Kasumi-1 (cell line): ENCODE measurements at regions not wholly inside any gene's neighbourhood (a gene's known extent, or its start where the extent isn't known, plus 50 kb on each side); places are given as distances from the start of the nearest gene placed in this dataset.

Experiments
- DNase-seq, 2 experiments: peaks; one replicate each; lab custom pipeline; 2025; lab: John Stamatoyannopoulos, UW

DNA sequence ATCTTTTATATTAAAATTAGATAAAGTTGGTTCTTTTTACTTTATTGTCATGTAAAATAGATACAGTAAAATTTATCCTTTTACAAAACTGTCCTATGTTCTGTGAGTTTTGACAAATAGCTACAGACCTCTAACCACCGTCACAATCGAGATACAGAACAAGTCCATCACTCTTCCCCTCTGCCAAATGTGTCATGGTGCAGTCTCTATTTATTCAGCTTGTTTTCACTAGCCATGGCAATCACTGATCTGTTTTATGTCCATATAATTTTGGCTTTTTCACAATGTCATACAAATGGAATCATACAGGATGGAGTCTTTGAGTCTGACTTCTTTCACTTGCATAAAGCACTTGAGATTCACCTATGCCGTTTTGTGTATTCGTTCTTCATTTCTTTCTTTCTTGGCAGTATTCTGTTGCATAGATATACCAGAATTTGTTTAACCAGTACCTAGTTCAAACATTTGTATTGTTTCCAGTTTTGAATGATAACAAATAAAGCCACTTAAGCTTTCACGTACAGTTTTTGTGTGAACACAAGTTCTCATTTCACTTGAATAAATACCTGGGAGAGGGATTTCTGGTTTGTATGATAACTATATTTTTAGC lies 273.2 kb upstream of the MPDZ start:
- DNase-seq: no peak

DNA sequence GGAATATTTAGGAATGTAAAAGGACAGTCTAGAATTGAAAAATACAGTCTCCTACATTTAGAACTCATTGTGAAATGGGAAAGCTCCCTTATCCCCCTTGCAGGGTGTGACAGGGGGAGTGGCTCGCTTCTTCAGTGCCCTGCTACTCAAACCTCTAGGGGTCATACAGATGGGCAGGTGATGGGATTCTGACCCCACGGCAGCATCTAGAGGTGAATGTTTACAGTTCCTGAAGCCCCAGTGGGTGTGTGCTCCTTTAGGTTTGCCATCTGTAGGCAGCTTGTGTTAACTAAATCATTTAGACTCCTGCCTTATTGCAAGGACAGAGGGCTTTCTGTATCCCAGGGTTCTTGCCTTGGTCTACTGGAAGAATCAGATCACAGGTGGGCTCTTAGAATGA lies 271.0 kb upstream of the MPDZ start:
- no peak for DNase-seq

DNA sequence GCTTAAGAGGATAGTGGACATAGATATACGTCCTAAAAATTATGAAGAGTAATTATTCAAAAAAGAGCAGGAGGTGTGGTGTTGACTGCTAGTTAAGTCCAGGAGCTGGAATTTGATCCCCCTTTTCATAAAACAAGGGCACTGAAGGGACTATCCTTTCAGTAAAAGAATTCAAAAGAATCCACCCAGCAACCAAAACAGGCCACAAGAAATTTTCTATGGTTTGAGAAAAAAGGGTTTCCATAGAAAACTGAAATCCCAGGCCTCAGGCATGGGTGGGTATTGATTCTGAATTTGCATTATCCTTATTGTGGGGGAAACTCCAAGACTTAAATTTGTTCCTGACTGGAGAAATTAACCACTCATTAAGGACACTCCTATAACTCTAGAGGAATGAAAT lies 269.0 kb upstream of the MPDZ start:
- DNase-seq: no peak

DNA sequence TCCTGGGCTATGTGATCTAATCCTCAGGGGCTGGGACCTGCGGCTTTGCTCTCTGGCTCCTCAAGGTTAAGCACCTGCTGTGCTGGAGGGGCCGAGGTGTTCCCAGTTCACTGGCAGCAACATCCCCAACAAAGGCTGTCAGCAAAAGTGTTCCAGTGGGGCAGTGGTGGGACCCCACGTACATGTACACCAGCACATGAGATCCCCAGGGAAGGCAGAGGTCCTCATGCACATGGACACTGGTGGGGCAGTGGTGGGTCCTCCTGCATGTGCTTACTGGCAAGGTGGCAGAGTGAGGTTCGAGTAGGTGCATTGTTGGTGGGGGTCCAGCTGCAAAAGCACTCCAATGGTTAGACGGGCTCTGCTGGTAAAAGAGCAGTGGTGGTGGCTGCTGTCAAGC lies 255.6 kb upstream of the MPDZ start:
- no peak for DNase-seq

DNA sequence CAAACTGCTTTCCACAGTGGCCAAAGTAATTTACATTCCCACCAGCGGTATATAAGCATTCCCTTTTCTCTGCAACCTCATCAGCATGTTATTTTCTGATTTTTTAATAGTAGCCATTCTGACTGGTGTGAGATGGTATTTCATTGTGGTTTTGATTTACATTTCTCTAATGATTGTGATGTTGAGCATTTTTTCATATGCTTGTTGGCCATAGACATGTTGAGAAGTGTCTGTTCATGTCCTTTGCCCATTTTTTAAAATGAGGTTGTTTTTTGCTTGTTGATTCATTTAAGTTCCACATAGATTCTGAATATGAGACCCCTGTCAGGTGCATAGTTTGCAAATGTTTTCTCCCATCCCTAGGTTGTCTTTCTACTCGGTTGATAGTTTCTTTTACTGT lies 254.5 kb upstream of the MPDZ start:
- DNase-seq: no peak

DNA sequence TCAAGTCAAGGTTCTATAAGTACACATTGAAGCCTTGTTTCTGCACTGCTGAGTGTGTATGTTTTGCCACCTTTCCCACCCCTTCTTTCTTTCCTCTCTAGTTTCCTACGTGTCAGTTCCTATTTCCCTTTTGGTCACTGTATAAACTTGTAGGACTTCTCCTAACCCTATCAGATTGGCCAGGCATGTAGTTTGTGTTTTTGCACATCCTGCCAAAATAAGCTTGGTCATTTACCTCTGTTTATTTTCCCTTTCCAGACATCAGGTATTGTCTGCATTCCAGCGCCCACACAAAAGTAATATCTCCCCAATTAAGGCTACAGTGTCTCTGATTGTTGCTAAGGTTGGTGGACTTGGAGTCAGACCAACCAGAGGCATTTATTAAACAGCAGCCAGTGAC lies 252.9 kb upstream of the MPDZ start:
- no peak for DNase-seq

DNA sequence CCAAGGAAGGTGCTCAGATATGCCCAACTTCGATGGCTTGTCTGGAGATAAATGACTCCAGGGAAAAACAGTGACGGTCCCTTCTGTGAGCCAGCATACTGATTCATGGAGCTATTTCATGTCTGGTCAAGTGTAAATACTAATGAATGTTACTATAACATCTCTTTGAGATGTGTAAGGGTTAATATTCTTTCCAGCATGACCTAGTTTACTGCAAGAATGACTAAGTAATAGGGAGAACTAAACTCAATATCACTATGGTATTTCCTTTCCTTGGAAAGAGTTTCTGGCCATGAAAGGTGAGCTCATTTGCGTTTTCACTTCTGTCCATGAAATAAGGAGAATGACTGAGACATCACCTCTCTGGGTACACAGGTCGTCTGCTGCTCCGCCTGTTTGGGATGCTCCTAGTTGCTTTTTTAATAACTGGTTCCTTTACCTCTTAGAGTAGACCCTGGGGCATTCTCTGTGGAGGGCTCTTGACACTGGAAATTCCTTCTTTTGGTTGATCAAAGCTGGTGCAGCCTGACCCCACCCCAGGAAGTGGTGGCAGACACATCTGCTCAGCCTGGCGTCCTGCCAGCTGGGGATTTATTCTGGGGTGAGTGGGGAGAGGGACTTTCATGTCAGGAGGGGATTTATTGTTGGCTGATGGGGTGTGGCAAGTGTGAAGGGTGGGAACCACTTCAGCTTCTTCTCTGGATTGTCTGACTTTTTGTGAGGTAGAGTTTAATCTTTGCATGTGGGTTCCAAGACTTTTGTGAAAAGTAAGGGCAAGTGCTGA lies 250.0 kb upstream of the MPDZ start:
- no peak for DNase-seq

DNA sequence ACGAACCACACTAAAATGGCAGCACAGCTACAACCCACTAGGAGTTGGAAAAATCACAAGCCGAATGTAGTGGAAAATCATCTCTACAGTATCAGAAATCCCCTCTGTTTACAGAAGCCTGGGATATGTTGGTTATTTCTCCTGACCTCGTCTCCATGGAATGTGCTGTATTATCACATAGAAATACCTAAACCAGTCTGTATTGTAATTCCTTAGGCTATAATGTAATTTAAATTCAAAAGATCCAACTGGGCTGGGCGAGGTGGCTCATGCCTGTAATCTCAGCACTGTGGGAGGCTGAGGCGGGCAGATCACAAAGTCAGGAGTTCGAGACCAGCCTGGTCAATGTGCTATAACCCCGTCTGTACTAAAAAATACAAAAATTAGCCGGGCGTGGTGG lies 244.8 kb upstream of the MPDZ start:
- no peak for DNase-seq

DNA sequence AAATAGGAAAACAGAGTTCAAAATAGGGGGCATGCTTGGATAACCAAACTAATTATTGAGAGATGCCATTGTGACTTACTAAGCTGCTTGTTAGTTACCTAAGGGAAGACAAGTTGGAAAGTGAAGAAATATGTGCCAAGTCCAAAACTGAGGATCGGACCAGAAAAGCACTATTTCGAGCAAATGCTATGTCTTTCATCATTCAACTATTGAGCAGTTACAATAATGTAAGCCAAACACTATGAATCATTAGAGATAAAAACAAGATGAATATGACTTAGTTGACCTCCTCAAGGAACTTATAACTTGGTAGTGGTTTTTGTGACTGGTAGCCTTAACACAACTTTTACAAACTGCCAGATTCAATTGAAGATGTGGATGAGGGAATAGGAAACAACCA lies 240.6 kb upstream of the MPDZ start:
- DNase-seq: no peak

DNA sequence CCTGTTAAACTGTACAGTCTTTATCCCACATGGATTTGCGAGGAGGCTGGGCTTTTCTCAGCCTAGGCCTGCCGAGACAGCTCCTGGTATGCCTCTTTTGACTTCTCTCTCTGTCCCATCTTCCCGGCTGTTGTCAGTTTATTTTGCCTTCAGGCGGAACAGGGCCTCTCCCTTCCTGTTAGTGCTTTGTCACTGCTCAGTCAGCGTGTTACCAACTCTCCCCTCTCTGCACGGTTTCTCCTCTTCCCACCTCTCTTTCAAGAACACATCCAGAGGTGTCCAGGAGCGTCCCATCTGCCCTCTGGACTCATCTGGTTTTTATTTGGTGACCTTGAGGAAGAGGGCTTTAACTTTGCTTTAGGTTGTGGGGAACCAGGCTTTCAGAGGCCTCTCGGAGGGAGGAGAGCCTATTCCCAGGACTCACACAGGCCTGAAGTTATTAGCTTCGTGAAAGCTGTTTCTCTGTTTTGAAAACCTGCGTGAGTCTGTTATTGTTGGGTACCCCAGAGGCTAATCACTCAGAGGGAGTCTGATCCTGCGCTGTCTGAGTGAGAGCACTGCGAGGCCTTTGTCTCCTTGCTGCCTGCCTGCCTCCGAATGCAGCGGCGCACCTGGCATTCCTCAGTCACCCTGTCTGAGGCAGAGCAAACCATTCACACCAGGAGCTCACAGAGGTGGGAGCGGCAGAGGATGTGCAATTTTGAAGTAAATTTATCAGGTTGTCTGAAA lies 234.4 kb upstream of the MPDZ start:
- no peak for DNase-seq

DNA sequence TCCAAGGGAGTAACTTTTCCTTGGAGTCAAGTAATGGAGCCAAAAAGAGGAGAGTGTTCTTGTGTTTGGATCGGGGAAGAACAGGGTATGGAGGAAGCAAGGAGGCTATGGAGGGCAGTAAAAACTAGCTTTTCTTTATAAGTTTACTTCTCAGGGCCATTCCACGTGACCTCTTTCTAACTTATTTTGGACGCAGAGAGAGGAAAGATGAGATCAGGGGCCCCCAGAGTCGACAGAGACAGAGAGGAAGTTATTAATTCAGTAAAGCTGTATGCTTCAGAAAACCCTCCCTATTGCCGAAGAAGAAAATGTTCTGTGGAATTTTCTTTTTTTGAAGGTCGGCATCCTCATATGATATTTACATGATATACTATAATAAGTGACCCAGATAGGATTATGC lies 233.8 kb upstream of the MPDZ start:
- no peak for DNase-seq

DNA sequence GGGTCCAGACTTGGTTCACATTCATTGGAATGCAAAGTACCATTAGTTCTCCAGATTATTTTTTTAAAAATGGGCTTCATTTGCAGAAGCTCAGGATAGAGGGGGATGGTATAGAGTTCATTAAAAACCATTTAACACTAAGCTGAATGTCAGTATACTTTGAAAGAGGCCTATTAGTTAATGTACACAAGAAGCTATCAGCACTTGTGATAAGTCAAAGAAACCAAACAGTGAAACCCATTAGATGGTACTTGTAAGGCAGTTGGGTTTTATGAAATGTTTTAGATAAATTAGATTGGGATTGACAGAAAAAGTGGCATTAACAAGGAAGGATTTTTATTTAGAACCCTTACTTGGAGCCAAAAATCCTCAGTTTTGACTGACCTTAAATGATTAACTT lies 229.2 kb upstream of the MPDZ start:
- DNase-seq: no peak

DNA sequence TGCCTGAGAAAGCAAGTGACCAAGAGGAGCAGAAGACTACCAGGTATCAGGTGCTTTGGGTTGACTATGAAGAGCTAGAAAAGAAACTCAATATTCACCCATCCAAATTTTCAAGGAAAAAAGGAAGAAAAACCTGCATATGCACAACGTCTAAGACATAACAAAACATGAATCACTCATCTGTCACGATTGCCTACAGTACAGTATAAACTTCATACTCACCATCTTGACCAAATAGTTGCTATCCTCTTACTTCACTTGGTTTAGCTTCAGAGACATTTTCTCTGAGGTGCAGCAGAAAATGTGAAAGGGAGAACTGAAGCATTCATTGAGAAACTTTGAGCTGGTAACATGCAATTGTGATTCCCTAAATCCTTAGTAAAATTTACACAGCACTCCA lies 228.6 kb upstream of the MPDZ start:
- no peak for DNase-seq

DNA sequence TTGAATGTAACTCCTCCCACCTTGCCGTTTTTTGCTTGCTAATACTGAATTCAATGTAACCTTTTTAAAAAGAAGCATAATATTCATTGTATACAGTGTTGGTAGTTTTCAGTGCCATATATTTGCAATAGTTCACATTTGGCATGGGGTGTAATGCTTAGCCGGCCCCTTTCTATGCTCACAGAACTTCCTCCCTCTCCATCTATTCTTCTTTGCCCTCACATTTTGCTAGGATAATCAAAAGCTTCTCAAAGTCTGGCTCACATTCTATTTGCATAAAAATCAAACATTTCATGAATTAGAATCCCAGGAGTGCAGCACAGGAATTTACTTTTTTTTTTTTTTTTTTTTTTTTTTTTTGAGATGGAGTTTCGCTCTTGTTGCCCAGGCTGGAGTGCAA lies 226.3 kb upstream of the MPDZ start:
- no peak for DNase-seq

DNA sequence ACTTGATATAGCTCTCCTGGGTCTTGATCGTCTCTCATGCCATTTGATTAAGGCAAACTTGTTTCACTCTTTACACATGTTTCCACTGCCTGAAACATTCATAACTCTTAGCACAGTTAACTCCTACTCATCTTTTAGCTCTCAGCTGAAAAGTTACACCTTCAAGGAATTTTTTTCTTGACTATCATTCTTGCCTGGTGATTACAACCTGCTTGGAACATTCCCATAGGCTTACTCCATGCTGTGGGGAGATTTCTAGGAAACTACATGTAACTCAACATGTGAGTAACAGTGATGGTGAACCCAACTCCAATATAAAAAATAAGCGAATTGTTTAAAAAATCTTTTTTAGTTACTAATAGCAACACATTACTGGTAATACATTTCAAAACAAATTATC lies 224.1 kb upstream of the MPDZ start:
- no peak for DNase-seq

DNA sequence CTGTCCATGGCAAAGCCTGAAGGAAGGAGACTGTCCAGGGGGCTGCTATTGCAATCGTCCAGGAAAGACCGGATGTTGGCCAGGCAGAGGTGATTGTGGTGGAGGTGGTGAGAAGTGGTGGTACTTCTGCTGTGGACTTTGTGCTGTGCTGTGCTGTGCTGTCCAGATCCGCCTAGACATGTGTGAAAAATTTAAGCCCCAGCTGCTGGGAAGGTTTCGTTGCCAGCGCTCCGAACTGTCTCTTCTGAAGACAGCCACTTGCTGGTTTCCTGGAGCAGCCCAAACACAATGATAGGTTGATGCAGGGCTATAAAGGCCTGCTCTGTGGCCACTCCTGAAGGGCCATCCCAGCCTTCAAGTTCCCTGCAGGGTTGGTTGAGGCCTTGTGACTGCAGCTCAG lies 223.0 kb upstream of the MPDZ start:
- no peak for DNase-seq

DNA sequence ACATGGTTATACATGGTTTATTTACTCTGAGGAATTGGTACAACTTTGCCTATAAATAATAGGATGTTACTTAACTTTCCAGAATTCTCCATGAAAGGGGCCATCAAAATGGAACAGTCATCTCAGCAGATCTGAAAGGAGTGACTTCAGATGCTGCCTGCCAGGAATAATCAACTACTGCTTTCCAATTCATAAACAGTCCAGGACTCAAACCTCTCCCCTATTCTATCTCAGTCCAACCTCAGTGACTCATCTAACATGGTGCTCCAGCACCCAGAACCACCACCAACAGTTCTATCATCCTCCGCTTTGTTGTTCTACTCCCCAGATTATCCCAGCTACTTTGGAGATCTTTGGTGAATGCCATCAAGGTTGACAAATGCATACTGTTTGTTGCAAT lies 221.5 kb upstream of the MPDZ start:
- DNase-seq: no peak

DNA sequence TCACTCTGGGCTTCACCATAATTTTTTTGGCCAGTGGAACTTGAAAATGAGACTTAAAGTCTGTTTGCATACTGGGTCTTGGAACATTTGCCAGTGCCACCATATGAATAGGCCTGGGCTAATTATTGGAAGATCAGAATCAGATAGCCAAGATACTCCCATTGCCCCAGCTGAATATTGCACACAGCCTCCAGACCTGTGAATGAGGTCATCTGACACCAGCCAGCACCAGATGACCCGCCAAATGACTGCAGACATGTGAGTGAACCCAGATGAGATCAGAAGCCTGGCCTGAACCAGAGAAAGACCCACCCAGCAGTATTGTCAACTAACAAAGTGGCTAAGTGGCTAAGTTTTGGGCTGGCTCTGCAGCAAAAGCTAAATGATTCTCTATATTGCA lies 220.5 kb upstream of the MPDZ start:
- DNase-seq: no peak

DNA sequence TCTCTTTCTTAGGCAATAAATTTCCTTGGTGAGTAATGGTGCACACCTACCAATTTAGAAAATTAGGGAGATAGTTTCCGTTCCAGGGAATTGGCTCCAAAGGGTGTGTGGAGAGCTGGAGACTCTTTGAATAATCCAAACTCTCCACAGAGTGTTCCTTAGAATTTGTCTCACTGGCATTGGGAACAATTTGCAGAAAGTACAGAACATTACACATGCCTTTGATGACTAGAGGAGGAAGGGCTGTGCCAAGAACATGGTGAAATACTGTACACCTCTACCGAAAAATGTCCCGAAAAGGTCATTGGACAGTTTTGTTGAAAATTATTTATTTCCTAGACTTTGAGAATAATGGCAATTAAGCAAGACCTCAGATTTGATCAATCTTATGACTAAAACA lies 214.2 kb upstream of the MPDZ start:
- no peak for DNase-seq

DNA sequence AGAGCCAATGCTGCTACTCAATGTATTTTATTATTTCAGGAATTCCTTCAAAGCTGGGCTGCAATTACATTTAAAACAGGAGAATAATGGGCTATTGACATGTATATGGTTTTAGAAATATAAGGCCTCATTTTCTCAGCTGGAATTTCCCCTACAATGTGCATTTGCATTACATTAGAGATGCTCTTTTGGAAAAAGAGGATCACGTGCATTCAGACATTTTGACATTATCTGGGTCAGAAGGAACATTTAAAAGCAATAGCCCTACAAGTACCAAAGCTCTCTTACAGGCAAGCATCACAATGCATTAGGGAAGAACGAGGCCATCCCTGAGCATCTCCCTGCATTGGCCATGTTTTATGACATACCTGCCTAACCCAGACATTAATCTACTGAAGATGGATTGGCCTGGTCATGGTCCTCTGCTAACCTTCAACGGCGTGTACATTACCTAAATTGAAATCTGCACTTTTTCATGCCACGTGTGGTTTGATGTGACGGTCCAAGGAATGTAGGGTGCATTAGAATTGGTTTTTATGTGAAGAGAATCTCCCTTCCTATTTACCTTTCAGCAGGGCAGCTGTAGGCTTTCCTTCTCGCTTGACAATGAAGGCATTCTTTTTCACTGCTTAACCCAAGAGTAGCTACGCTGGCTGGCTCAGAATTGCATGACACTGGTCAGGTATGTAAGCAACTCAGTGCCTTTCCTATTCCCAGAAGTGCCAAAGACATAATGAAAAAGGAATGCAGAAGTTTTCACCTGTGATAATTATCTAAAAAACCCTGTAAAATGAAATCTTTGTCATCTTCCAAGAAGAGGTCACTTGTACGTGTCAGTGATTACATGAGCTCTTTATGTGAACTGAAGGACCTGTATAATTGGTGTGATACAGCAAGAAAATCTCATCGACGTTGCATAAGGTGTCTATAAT lies 212.3 kb upstream of the MPDZ start:
- no peak for DNase-seq

DNA sequence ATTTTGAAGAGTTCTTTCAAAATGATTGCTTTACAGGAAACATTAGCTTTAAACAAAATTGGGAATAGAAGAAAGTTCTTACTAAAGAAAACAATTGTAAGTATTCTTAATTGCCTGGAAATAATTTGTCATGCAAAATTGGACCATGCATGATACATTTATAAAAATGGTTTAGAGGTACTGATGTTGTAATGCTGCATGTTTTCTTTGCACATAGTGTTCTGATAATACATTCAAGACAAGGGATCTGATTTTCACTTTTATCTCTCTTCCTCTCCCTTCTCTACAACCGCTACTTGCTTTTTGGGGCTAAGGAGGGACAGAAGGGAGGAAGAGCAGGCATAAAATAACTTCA lies 211.6 kb upstream of the MPDZ start:
- no peak for DNase-seq

DNA sequence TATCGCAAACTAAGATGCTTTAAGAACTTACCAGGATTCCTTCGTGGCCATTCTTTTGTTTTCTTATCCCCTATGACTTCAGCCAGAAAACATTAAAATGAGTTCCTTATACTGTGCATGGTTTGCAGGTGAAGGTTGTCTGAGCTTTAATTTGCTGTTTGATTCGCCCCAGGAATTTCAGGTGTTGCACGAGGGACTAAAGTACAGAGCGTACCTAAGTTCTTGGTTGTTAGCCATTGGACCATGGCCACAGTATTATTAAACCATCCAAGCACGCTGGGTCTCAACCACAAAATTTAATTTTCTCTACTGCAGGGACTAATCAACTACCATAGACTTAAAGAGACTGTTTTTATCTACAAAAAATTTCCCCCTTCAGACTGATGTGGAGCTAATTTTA lies 208.4 kb upstream of the MPDZ start:
- no peak for DNase-seq

DNA sequence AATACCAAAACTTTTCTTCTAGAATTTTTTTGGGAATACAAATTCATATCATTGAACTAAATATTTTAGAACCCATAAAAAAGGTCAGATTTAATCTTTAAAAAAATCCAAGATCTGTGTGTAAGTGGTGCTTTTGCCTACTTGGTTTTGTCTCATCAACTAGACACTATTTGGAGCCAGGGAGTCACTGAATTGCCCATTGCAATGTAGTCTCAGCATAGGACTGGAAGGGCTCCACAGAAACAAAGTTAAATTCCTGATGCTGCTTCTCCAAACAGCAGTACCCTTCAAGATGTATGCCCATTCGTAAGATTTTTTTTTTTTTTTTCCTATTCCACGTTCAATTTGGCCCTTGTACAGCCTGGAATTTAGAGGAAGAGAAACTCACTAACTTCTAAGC lies 208.0 kb upstream of the MPDZ start:
- no peak for DNase-seq
